NCI-H82 (cell line): ENCODE measurements at regions not wholly inside any gene's neighbourhood (a gene's known extent, or its start where the extent isn't known, plus 50 kb on each side); places are given as distances from the start of the nearest gene placed in this dataset.

Source experiments
- DNase-seq: peaks from one replicate; lab custom pipeline; 2025; lab: John Stamatoyannopoulos, UW

DNA sequence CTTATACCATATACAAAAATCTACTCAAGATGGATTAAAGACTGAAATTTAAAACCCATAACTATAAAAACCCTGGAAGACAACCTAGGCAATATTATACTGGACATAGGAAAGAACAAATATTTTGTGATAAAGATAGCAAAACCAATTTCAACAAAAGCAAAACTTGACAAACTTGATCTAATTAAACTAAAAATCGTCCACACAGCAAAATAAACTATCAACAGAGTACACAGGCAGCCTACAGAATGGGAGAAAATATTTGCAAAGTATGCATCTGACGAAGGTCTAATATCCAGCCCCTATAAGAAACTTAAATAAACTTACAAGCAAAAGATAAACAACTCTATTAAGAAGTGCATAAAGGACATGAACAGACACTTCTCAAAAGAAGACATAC is 240.1 kb downstream of the HGF start:
- DNase-seq, result no peak

DNA sequence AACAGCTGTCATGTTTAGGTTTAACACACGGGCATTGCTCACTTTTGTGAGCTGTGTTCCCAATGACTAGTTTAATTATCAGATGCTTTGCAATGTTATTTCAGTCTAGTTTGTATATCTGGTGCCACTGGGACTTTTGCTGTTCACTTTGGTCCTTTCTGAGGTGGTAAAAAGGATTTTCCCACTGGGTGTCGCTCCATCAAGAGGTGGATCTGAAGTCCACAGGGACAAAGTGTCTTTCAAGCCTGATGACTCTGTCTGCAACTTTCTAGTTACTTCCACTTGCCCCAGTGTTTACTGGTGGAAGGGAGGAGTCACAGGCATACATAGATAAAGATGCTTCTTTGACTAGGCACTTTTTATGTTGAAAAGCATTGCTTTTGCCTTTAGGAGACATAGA is 242.2 kb downstream of the HGF start:
- DNase-seq, result no peak

GRCh38 chr7:81526971-81527370 is 242.9 kb downstream of the HGF start:
- no peak for DNase-seq

GRCh38 chr7:81525841-81526240 is 244.0 kb downstream of the HGF start:
- DNase-seq, result no peak

DNA sequence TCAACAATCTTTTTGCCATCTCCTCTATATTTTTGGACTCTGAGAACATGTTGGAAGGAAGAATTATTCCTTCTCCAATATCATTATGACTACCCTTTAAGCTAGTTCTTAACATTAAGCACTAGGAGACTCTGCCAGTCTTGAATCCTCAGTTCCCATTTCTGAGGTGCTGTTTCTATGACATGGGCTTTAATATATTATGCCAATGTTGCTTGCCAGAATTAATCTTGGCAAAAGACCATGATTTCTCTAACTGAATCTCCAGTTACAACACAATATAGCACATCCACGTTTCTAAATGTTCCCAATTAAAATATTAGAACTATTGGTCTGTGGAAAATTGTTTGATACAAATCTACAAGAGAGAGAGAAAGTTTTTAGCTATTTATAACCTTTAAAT is 250.0 kb downstream of the HGF start:
- no peak for DNase-seq

- DNase-seq, result no peak
Measured at GRCh38 chr7:81516898-81517297, 252.9 kb downstream of the HGF start.

GRCh38 chr7:81515009-81515408 is 254.8 kb downstream of the HGF start:
- DNase-seq, result peak; percentile 19

GRCh38 chr7:81514546-81514945 is 255.3 kb downstream of the HGF start:
- DNase-seq, result no peak

GRCh38 chr7:81510122-81510521 is 259.7 kb downstream of the HGF start:
- DNase-seq, result no peak

GRCh38 chr7:81507221-81507620 is 262.6 kb downstream of the HGF start:
- no peak for DNase-seq

- DNase-seq, result no peak
Measured at GRCh38 chr7:81506609-81507008, 263.2 kb downstream of the HGF start.

- no peak for DNase-seq
Measured at GRCh38 chr7:81503771-81504170, 266.1 kb downstream of the HGF start.

DNA sequence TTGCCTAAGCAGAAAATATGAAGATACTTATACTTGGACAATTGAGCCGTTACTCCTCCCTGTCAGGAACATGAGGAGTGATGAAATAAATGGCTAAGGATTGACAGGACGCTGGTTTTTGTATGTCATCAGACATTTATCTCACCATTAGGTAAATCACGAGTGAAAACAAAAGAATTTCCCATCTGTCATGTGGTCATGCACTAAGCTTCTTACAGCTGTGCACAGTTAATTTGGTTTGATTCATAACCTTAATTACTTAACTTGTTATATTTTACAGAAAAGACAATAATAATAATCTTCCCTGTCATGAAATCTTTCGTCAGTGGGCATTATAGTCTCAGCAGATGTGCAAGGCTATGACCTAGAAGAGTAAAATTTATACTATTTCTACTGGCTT is 266.5 kb downstream of the HGF start:
- peak; percentile 65 for DNase-seq

GRCh38 chr7:81501220-81501619 is 268.6 kb downstream of the HGF start:
- peak; percentile 27 for DNase-seq

DNA sequence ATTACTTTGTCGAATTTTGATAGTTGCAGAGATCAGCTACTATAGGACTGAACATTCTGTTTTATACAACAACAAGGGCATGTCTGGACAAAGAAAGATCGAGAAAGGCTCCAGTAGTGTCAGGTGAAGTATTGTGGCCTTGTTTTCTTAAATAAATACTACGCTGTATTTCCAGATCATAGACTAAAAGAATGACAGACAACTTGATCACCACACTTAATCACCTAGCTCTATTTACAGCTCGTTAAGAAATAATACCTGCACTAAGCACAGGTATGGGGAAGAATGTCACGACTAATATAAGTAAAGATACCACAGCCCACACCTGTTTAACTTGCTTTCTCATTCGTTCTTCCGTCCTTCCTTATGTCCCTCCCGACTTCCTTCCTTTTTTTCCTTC is 269.2 kb downstream of the HGF start:
- no peak for DNase-seq

DNA sequence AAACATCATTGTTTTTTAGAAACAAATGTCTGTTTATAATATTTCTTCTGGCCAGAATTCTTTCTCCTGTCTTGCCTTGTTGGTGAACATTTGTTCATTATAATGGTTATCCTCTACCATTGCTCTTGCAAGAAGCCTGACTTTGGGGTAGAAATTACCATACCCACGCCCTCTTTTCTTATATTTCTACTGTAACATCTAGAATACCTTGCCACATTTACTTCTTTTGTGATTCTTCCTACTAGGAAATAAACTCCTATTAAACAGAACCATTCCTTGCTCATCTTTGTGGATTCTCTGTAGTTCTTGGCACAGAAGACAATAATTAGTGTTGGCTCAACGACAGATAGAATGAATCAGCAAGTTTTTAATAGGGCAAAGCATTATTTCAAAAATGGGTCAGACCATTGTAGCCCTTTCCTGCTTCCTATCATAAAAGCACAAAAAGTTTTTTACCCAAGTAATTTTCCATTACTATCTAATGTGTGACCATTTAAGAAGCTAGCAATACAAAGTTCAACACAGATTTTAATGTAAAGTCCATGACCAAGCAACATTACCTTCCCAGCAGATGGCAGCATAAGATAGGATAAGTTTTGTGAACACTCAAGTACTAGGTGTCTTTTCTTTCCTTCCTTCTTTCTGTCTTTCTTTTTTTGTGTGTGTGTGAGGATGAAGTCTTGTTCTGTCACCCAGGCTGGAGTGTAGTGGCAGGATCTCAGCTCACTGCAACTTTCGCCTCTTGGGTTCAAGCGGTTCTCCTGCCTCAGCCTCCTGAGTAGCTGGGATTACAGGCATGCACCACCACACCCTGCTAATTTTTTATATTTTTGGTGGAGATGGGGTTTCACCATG is 270.4 kb downstream of the HGF start:
- peak; percentile 86 for DNase-seq

GRCh38 chr7:81498176-81498575 is 271.7 kb downstream of the HGF start:
- no peak for DNase-seq

- DNase-seq, result no peak
Measured at GRCh38 chr7:81492910-81493309, 276.9 kb downstream of the HGF start.

GRCh38 chr7:81492240-81492639 is 277.6 kb downstream of the HGF start:
- peak; percentile 64 for DNase-seq

DNA sequence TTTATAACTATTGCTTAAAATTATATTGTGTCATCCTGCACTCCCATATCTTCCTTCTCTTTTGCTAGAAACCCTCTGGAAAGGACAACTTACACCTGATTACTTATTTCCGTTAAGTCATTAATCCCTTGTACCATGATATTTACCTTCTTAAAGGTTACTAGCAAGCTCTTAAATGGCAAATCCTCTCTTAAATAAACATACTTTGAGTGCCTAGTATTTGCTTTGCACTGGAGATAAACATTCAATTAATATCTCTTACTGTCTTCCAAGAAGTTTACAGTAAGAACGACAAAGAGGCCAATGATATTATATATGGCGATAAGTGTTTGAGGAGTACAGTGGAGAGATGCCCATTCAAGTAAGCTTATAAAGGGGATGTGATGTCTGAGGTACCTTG is 278.3 kb downstream of the HGF start:
- DNase-seq, result peak; percentile 43

DNA sequence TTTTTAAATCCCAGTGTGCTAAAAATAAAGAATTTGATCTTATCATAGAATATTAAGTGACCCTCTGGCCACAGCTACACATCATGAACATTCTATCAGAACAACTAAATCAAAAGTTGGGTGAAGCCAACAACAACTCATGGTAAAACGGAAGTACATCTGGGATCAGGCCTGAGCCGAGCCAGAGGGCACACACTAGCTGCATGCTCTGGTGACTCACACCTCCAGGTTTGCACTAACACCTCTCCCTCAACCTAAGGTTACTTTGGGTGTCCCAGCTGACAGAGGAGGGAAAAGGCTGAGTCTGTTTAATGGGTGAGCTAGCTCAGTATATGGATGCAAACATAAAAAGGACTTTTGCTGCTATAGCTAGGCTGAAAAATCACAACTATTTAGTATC is 281.6 kb downstream of the HGF start:
- DNase-seq, result no peak

GRCh38 chr7:81487516-81487915 is 282.3 kb downstream of the HGF start:
- no peak for DNase-seq

GRCh38 chr7:81484261-81484660 is 285.6 kb downstream of the HGF start:
- DNase-seq, result peak; percentile 56

DNA sequence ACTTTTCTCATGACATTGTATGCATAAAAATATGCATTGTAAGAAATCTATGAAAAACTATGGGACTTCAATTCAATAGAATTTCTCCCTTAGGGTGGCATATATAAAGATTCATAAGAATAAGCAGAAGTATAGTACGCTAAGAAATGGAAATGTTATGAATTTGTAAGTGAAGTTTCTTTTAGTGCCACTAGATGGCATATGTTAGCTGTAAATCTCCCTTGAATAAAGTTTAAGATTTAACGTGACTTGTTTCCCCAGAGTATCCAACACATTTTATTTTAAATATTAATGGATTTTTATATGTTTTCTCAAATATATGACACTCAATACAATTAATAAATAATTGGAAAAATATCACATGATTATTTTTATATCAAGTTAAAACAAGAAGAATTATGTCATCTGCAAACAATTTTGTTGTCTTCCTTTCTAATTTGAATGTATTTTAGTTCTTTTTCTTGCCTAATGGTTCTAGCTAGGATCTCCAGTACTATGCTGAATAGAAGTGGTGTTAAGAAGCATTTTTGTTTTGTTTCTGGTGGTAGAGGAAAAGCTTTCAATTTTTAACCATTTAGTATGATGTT is 287.2 kb downstream of the HGF start:
- DNase-seq, result peak; percentile 47
